ENCODE measurements at regions not wholly inside any gene's neighbourhood (a gene's known extent, or its start where the extent isn't known, plus 50 kb on each side); places are given as distances from the start of the nearest gene placed in this dataset.

DNA sequence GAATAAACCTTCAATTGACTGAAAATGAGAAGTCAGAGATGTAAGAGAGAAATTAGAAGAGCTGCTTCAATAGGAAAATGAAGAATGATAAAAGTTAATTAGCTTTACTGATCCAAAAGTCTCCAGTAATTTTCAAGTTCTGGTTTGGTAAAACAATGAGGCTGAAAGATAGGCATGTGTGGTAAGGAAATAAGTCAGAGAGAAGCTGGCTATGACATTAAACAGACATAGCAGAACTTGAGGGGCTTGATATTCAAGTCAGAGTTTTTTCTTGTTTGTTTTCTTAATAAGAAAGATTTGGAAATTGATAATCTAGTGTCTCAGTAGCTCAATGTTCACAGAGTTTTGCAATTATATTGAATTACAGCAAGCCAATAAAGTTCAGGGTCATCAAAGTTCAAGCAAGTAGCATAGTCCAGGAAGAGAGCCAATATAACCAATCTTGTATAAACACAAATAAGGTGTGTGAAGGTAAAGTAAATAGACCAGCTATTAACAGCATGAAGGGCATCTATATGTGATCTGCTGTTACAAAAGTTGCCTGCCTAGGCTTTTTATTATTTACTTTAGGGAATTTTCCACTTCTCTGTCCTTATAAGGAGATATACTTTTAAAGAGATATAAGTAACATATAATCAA lies 1111.5 kb downstream of the TRHDE start:
- CTCF ChIA-PET, result no interaction called here
- no peak overlapping the region for H3K27ac Mint-ChIP-seq
- no peak for ATAC-seq (ENCODE audit: poor library complexity)
- Histone ChIP-seq H3K36me3 (ENCODE audit: insufficient read depth, low read length) (no peaks in the 10 kb centered on the region), H3K27ac (ENCODE audit: low read depth in 1 of 2, low read length in 2 of 2) (no peak overlapping the region), H3K4me3 (ENCODE audit: low read length) (no peak overlapping the region), H3K9me3 (ENCODE audit: control insufficient read depth in 1 of 2, insufficient read depth in 1 of 2, low read length in 2 of 2) (peaks cover 0 to 6% of the 10 kb centered on the region in 2 experiments), H3K4me1 (ENCODE audit: insufficient read depth, low read length) (no peaks in the 10 kb centered on the region), H3K27me3 (ENCODE audit: control insufficient read depth in 1 of 2, insufficient read depth in 2 of 2, low read length in 2 of 2) (no peaks in the 10 kb centered on the region)
- H3K9me3 Mint-ChIP-seq, result peaks cover 9% of the 10 kb centered on the region
- no peaks in the 10 kb centered on the region for H3K36me3 Mint-ChIP-seq (ENCODE audit: low read depth)
- DNase-seq, result no peak
- POLR2A ChIA-PET, result no interaction called here
- H3K4me1 Mint-ChIP-seq (ENCODE audit: low read depth), result no peaks in the 10 kb centered on the region
- H3K4me3 Mint-ChIP-seq, result no peak overlapping the region
- TF ChIP-seq, protein P1, sequence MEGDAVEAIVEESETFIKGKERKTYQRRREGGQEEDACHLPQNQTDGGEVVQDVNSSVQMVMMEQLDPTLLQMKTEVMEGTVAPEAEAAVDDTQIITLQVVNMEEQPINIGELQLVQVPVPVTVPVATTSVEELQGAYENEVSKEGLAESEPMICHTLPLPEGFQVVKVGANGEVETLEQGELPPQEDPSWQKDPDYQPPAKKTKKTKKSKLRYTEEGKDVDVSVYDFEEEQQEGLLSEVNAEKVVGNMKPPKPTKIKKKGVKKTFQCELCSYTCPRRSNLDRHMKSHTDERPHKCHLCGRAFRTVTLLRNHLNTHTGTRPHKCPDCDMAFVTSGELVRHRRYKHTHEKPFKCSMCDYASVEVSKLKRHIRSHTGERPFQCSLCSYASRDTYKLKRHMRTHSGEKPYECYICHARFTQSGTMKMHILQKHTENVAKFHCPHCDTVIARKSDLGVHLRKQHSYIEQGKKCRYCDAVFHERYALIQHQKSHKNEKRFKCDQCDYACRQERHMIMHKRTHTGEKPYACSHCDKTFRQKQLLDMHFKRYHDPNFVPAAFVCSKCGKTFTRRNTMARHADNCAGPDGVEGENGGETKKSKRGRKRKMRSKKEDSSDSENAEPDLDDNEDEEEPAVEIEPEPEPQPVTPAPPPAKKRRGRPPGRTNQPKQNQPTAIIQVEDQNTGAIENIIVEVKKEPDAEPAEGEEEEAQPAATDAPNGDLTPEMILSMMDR (IDR thresholded peaks at IDR 0.05), result no peak
- intact Hi-C loops (cut with DNase I, micrococcal nuclease), result no loop called here
- no peaks in the 10 kb centered on the region for H3K27me3 Mint-ChIP-seq

DNA sequence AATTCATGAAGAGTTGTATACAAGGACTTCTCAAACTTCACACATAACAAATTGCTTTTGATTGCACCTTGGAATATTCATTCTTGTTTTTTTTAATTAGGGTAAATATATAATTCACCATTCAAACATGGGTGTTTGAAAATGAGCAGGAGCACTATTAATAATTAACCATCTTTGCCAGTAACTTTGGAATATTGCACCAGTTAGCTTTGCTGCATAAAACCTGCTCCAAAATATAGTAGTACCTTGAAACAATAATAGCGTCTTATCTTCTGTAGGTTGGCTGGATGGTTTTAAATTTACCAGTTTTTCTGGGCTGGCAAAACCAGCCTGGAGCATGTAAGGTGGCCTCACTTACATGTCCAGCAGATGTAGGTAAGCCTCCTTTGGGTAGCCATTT lies 1112.4 kb downstream of the TRHDE start:
- Histone ChIP-seq H3K27ac (ENCODE audit: low read depth in 1 of 2, low read length in 2 of 2) (no peak overlapping the region), H3K4me1 (ENCODE audit: insufficient read depth, low read length) (no peaks in the 10 kb centered on the region), H3K36me3 (ENCODE audit: insufficient read depth, low read length) (no peaks in the 10 kb centered on the region), H3K4me3 (ENCODE audit: low read length) (no peak overlapping the region), H3K27me3 (ENCODE audit: control insufficient read depth in 1 of 2, insufficient read depth in 2 of 2, low read length in 2 of 2) (no peaks in the 10 kb centered on the region), H3K9me3 (ENCODE audit: control insufficient read depth in 1 of 2, insufficient read depth in 1 of 2, low read length in 2 of 2) (peaks cover 0 to 6% of the 10 kb centered on the region in 2 experiments)
- no peak for ATAC-seq (ENCODE audit: poor library complexity)
- no peaks in the 10 kb centered on the region for H3K27me3 Mint-ChIP-seq
- intact Hi-C loops (cut with DNase I, micrococcal nuclease), result no loop called here
- TF ChIP-seq, protein P1 (IDR thresholded peaks at IDR 0.05), result no peak
- H3K27ac Mint-ChIP-seq, result no peak overlapping the region
- DNase-seq, result no peak
- no peaks in the 10 kb centered on the region for H3K36me3 Mint-ChIP-seq (ENCODE audit: low read depth)
- no peaks in the 10 kb centered on the region for H3K4me1 Mint-ChIP-seq (ENCODE audit: low read depth)
- ChIA-PET POLR2A (no interaction called here), CTCF (no interaction called here)
- no peak overlapping the region for H3K4me3 Mint-ChIP-seq
- H3K9me3 Mint-ChIP-seq, result peaks cover 8% of the 10 kb centered on the region

DNA sequence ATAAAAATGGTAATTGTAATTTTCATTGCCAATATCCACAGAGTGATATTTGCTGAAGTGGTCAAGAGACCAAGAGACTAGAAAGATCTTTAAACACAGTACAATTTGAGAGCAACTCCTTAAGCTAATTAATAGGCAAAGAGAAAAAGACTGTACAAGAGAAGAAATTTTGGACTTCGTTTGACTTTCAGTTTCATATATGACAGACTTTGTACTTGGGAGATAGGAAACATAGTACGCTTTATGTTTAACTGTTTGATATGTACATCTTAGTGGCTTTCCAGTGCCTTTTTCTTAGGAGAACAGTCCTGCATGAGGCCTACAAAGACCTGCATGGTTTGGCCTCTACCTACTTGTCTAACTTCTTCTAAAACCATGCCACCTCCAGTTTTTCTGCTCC lies 1118.1 kb downstream of the TRHDE start:
- Mint-ChIP-seq H3K27ac (no peak overlapping the region), H3K4me3 (no peak overlapping the region), H3K4me1 (ENCODE audit: low read depth) (no peaks in the 10 kb centered on the region), H3K9me3 (peaks cover 2% of the 10 kb centered on the region), H3K27me3 (no peaks in the 10 kb centered on the region), H3K36me3 (ENCODE audit: low read depth) (no peaks in the 10 kb centered on the region)
- intact Hi-C loops (cut with DNase I, micrococcal nuclease), result no loop called here
- no peak for DNase-seq
- no peak for ATAC-seq (ENCODE audit: poor library complexity)
- TF ChIP-seq, protein P1 (IDR thresholded peaks at IDR 0.05), result no peak
- Histone ChIP-seq H3K4me3 (ENCODE audit: low read length) (no peak overlapping the region), H3K27me3 (ENCODE audit: control insufficient read depth in 1 of 2, insufficient read depth in 2 of 2, low read length in 2 of 2) (no peaks in the 10 kb centered on the region), H3K27ac (ENCODE audit: low read depth in 1 of 2, low read length in 2 of 2) (no peak overlapping the region), H3K9me3 (ENCODE audit: control insufficient read depth in 1 of 2, insufficient read depth in 1 of 2, low read length in 2 of 2) (no peaks in the 10 kb centered on the region), H3K4me1 (ENCODE audit: insufficient read depth, low read length) (no peaks in the 10 kb centered on the region), H3K36me3 (ENCODE audit: insufficient read depth, low read length) (no peaks in the 10 kb centered on the region)
- POLR2A ChIA-PET, result no interaction called here
- CTCF ChIA-PET, result no interaction called here
